Liver (tissue), 8 donors: ENCODE measurements at regions not wholly inside any gene's neighbourhood (a gene's known extent, or its start where the extent isn't known, plus 50 kb on each side); places are given as distances from the start of the nearest gene placed in this dataset.

ENCODE experiments used
- DNase-seq: peaks from one replicate; pipeline ENCODE4 v3.0.0-alpha.2; 2017; ENCODE audit warnings: low spot score
- H3K27ac ChIP-seq, 2 donors: one replicate each; pipeline ENCODE4 v1.7.0; 2013; ENCODE audit warnings: inconsistent platforms in 2 of 2, low read length in 2 of 2, control low read depth in 1 of 2, low read depth in 1 of 2, mild to moderate bottlenecking in 1 of 2
- H3K27me3 ChIP-seq, 4 donors: one replicate each; pipeline versions ENCODE4 v1.6.1 to v1.7.0; 2013; ENCODE audit warnings: low read length in 3 of 4, inconsistent platforms in 1 of 4, mild to moderate bottlenecking in 1 of 4, moderate library complexity in 1 of 4; ENCODE audit not compliant: control insufficient read depth in 4 of 4, insufficient read depth in 4 of 4
- H3K36me3 ChIP-seq, 4 donors: one replicate each; pipeline versions ENCODE4 v1.6.1 to v1.7.0; 2013; ENCODE audit warnings: low read length in 3 of 4, mild to moderate bottlenecking in 3 of 4, low read depth in 1 of 4, moderate library complexity in 1 of 4; ENCODE audit not compliant: control insufficient read depth in 4 of 4, insufficient read depth in 3 of 4
- H3K4me1 ChIP-seq, 4 donors: one replicate each; pipeline versions ENCODE4 v1.6.1 to v1.7.0; 2013; ENCODE audit warnings: low read length in 3 of 4, mild to moderate bottlenecking in 3 of 4, moderate library complexity in 1 of 4; ENCODE audit not compliant: control insufficient read depth in 4 of 4, insufficient read depth in 4 of 4
- H3K4me3 ChIP-seq, 3 donors: one replicate each; pipeline versions ENCODE4 v1.6.1 to v1.7.0; 2013; ENCODE audit warnings: low read length in 3 of 3, control low read depth in 1 of 3, low read depth in 1 of 3, mild to moderate bottlenecking in 1 of 3
- H3K9ac ChIP-seq, 2 donors: one replicate each; pipeline ENCODE4 v1.7.0; 2013; ENCODE audit warnings: low read length in 2 of 2, mild to moderate bottlenecking in 2 of 2, moderate library complexity in 2 of 2, control low read depth in 1 of 2, low read depth in 1 of 2
- H3K9me3 ChIP-seq, 4 donors: one replicate each; pipeline versions ENCODE4 v1.6.1 to v1.7.0; 2013; ENCODE audit warnings: low read length in 3 of 4; ENCODE audit not compliant: control insufficient read depth in 4 of 4
- EGR1 ChIP-seq, 2 donors: IDR thresholded peaks; 2 replicates each; pipeline ENCODE4 v1.6.1; 2016 to 2018; ENCODE audit warnings: antibody characterized with exemption in 2 of 2, low read depth in 2 of 2
- FOXA1 ChIP-seq: IDR thresholded peaks from 2 replicates; pipeline ENCODE4 v1.6.1; 2016; ENCODE audit warnings: antibody characterized with exemption
- FOXA2 ChIP-seq: IDR thresholded peaks from 2 replicates; pipeline ENCODE4 v1.6.1; 2016; ENCODE audit warnings: antibody characterized with exemption
- GABPA ChIP-seq, 2 donors: IDR thresholded peaks in 1 of 2; conservative IDR thresholded peaks in 1 of 2; 2 replicates each; pipeline ENCODE4 v1.6.1; 2016; ENCODE audit warnings: antibody characterized with exemption in 2 of 2, mild to moderate bottlenecking in 1 of 2, moderate library complexity in 1 of 2
- HNF4A ChIP-seq, 2 donors: conservative IDR thresholded peaks; 2 replicates each; pipeline ENCODE4 v1.6.1; 2016; ENCODE audit warnings: antibody characterized with exemption in 2 of 2, mild to moderate bottlenecking in 2 of 2
- HNF4G ChIP-seq: IDR thresholded peaks from 2 replicates; pipeline ENCODE4 v1.6.1; 2016; ENCODE audit warnings: antibody characterized with exemption
- JUND ChIP-seq, 2 donors: IDR thresholded peaks; 2 replicates each; pipeline ENCODE4 v1.6.1; 2016; ENCODE audit warnings: antibody characterized with exemption in 2 of 2
- NR2F2 ChIP-seq: IDR thresholded peaks from 2 replicates; pipeline ENCODE4 v1.6.1; 2016; ENCODE audit warnings: antibody characterized with exemption
- RAD21 ChIP-seq, 2 donors: IDR thresholded peaks; 2 replicates each; pipeline ENCODE4 v1.6.1; 2016; ENCODE audit warnings: antibody characterized with exemption in 2 of 2, mild to moderate bottlenecking in 2 of 2
- RXRA ChIP-seq, 2 donors: IDR thresholded peaks; 2 replicates each; pipeline ENCODE4 v1.6.1; 2017 to 2018; ENCODE audit warnings: antibody characterized with exemption in 2 of 2, mild to moderate bottlenecking in 1 of 2
- SP1 ChIP-seq: IDR thresholded peaks from 2 replicates; pipeline ENCODE4 v1.6.1; 2018; ENCODE audit warnings: antibody characterized with exemption, mild to moderate bottlenecking
- TAF1 ChIP-seq: conservative IDR thresholded peaks from 2 replicates; pipeline ENCODE4 v1.6.1; 2016; ENCODE audit warnings: antibody characterized with exemption, mild to moderate bottlenecking
- YY1 ChIP-seq: IDR thresholded peaks from 2 replicates; pipeline ENCODE4 v1.6.1; 2016; ENCODE audit warnings: antibody characterized with exemption, mild to moderate bottlenecking
- WGBS: extraction: QIAGEN DNeasy Blood & Tissue Kit; methylation state at CpG from one replicate; pipeline ENCODE4 v1.1.7; 2013; 5-methylcytosine and 5-hydroxymethylcytosine counted together
- TF ChIP-seq, protein P1 (sequence below): IDR thresholded peaks from 2 replicates; pipeline ENCODE4 v1.6.1; 2016; ENCODE audit warnings: antibody characterized with exemption
- TF ChIP-seq, protein P2 (sequence below): fragments of 150-350 bp; IDR thresholded peaks from 2 replicates; pipeline ENCODE4 v1.5.1; 2017; ENCODE audit warnings: improper control_type of control experiment, low read depth, low read length; ENCODE audit not compliant: missing input control
- TF ChIP-seq, protein P3 (sequence below): IDR thresholded peaks from 2 replicates; pipeline ENCODE4 v1.6.1; 2016; ENCODE audit warnings: antibody characterized with exemption
- TF ChIP-seq, protein P4 (sequence below): IDR thresholded peaks from 2 replicates; pipeline ENCODE4 v1.6.1; 2016; ENCODE audit warnings: antibody characterized with exemption, mild to moderate bottlenecking
- TF ChIP-seq, protein P5 (sequence below): IDR thresholded peaks from 2 replicates; pipeline ENCODE4 v1.6.1; 2016; ENCODE audit warnings: antibody characterized with exemption
- donor health status: healthy.
- donor health status: healthy.
- donor health status: healthy.
- donor health status: healthy.
- donor health status: healthy.

DNA sequence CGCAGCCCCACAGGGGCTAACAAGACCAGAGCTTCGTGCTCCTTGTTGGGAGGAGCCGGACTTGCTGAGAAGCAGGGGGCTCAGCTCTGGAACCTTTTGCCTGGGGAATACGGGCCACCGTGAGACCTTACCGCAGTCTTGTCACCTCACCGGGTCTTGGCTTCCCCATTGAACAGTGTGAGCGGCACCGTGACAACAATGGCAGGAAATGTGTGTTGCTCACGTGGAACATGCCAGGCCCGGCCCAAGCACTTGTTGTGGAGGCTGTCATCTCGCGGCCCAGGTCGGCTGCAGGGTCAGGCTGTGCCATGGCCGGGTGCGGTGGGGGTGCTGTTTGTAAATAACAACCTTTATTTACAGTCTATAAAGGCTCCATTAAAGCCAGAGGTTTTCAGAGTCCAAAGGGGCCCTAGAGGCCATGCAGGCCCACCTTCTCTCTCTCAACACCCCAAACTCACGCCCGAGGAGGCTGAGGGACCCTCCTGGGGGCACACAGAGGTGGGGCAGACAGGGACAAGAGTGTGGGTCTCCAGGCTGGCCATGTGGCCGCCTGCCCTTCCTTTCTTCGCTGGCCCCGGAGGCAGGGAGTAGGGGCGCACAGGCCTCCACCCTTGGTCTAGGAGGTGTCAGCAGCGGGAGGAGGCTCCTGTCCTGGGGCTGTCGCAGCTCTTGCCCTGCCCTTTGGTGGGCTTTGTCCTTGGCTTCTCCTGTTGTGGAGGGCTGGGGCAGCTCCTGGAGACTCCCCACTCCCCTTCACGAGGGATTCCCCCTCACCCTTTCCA lies 79.7 kb downstream of the TSPAN17 start:
- Histone ChIP-seq H3K9ac (no peak overlapping the region), H3K36me3 (no peaks in the 10 kb centered on the region), H3K27me3 (peaks cover 0 to 4% (median 2%) of the 10 kb centered on the region in 4 donors), H3K4me3 (no peak overlapping the region), H3K9me3 (peaks cover 0 to 5% (median 4%) of the 10 kb centered on the region in 4 donors), H3K27ac (no peak overlapping the region), H3K4me1 (no peaks in the 10 kb centered on the region)
- no peak for DNase-seq
- TF ChIP-seq, protein P1, sequence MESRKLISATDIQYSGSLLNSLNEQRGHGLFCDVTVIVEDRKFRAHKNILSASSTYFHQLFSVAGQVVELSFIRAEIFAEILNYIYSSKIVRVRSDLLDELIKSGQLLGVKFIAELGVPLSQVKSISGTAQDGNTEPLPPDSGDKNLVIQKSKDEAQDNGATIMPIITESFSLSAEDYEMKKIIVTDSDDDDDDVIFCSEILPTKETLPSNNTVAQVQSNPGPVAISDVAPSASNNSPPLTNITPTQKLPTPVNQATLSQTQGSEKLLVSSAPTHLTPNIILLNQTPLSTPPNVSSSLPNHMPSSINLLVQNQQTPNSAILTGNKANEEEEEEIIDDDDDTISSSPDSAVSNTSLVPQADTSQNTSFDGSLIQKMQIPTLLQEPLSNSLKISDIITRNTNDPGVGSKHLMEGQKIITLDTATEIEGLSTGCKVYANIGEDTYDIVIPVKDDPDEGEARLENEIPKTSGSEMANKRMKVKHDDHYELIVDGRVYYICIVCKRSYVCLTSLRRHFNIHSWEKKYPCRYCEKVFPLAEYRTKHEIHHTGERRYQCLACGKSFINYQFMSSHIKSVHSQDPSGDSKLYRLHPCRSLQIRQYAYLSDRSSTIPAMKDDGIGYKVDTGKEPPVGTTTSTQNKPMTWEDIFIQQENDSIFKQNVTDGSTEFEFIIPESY, result no peak
- TF ChIP-seq GABPA (IDR thresholded peaks at IDR 0.05 in 1 of 2, conservative IDR thresholded peaks at IDR 0.05 in 1 of 2) (no peak), RAD21 (IDR thresholded peaks at IDR 0.05) (no peak), EGR1 (IDR thresholded peaks at IDR 0.05; ENCODE audit: low read depth in 2 of 2) (no peak), JUND (IDR thresholded peaks at IDR 0.05) (no peak), SP1 (no peak)
- TF ChIP-seq, protein P2, sequence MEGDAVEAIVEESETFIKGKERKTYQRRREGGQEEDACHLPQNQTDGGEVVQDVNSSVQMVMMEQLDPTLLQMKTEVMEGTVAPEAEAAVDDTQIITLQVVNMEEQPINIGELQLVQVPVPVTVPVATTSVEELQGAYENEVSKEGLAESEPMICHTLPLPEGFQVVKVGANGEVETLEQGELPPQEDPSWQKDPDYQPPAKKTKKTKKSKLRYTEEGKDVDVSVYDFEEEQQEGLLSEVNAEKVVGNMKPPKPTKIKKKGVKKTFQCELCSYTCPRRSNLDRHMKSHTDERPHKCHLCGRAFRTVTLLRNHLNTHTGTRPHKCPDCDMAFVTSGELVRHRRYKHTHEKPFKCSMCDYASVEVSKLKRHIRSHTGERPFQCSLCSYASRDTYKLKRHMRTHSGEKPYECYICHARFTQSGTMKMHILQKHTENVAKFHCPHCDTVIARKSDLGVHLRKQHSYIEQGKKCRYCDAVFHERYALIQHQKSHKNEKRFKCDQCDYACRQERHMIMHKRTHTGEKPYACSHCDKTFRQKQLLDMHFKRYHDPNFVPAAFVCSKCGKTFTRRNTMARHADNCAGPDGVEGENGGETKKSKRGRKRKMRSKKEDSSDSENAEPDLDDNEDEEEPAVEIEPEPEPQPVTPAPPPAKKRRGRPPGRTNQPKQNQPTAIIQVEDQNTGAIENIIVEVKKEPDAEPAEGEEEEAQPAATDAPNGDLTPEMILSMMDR, result no peak
- TF ChIP-seq, protein P3, sequence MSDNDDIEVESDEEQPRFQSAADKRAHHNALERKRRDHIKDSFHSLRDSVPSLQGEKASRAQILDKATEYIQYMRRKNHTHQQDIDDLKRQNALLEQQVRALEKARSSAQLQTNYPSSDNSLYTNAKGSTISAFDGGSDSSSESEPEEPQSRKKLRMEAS, result no peak
- 77% methylated on average over 25 of the region's 25 CpGs for WGBS

DNA sequence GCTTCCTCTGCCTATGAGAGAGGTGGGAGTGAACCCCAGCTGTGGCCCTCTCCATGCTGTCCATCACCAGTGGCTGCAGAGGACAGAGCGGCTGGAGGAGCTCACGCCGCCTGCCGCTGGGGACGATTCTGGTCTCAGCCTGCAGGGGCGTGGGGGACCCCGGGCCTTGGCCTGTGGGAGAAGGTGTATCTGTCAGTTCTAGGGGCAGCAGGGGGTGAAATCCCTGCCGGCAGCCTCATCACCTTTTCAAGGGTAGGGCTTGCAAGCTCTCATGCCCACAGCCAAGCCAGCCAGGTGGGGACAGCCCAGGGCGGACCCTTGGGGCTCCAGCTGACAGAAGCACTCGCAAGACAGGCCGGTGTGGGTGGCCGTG lies 80.2 kb downstream of the TSPAN17 start:
- Histone ChIP-seq H3K27ac (no peak overlapping the region), H3K27me3 (peaks cover 0 to 4% (median 2%) of the 10 kb centered on the region in 4 donors), H3K4me3 (no peak overlapping the region), H3K36me3 (no peaks in the 10 kb centered on the region), H3K9me3 (peaks cover 0 to 5% (median 4%) of the 10 kb centered on the region in 4 donors), H3K9ac (no peak overlapping the region), H3K4me1 (no peaks in the 10 kb centered on the region)
- no peak for DNase-seq
- 85% methylated on average over 12 of the region's 12 CpGs for WGBS
- TF ChIP-seq, protein P4, sequence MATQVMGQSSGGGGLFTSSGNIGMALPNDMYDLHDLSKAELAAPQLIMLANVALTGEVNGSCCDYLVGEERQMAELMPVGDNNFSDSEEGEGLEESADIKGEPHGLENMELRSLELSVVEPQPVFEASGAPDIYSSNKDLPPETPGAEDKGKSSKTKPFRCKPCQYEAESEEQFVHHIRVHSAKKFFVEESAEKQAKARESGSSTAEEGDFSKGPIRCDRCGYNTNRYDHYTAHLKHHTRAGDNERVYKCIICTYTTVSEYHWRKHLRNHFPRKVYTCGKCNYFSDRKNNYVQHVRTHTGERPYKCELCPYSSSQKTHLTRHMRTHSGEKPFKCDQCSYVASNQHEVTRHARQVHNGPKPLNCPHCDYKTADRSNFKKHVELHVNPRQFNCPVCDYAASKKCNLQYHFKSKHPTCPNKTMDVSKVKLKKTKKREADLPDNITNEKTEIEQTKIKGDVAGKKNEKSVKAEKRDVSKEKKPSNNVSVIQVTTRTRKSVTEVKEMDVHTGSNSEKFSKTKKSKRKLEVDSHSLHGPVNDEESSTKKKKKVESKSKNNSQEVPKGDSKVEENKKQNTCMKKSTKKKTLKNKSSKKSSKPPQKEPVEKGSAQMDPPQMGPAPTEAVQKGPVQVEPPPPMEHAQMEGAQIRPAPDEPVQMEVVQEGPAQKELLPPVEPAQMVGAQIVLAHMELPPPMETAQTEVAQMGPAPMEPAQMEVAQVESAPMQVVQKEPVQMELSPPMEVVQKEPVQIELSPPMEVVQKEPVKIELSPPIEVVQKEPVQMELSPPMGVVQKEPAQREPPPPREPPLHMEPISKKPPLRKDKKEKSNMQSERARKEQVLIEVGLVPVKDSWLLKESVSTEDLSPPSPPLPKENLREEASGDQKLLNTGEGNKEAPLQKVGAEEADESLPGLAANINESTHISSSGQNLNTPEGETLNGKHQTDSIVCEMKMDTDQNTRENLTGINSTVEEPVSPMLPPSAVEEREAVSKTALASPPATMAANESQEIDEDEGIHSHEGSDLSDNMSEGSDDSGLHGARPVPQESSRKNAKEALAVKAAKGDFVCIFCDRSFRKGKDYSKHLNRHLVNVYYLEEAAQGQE, result no peak
- TF ChIP-seq SP1, result no peak
- no peak for TF ChIP-seq HNF4A (conservative IDR thresholded peaks at IDR 0.05)
- TF ChIP-seq YY1, result no peak
- no peak for TF ChIP-seq JUND (IDR thresholded peaks at IDR 0.05)
- no peak for TF ChIP-seq RAD21 (IDR thresholded peaks at IDR 0.05)
- no peak for TF ChIP-seq FOXA2
- no peak for TF ChIP-seq NR2F2
- TF ChIP-seq EGR1 (IDR thresholded peaks at IDR 0.05; ENCODE audit: low read depth in 2 of 2), result no peak
- TF ChIP-seq, protein P3, result no peak
- TF ChIP-seq, protein P1, result no peak
- TF ChIP-seq RXRA (IDR thresholded peaks at IDR 0.05), result no peak
- TF ChIP-seq, protein P2, result no peak
- no peak for TF ChIP-seq GABPA (IDR thresholded peaks at IDR 0.05 in 1 of 2, conservative IDR thresholded peaks at IDR 0.05 in 1 of 2)
- no peak for TF ChIP-seq TAF1
- TF ChIP-seq HNF4G, result no peak
- TF ChIP-seq, protein P5, sequence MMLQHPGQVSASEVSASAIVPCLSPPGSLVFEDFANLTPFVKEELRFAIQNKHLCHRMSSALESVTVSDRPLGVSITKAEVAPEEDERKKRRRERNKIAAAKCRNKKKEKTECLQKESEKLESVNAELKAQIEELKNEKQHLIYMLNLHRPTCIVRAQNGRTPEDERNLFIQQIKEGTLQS, result no peak
- no peak for TF ChIP-seq FOXA1
